ENCODE measurements at regions not wholly inside any gene's neighbourhood (a gene's known extent, or its start where the extent isn't known, plus 50 kb on each side); places are given as distances from the start of the nearest gene placed in this dataset.

GRCh38 chr17:33967608-33968349 is 287.3 kb upstream of the CCL2 start:
- no peak overlapping the region for H3K4me3 ChIP-seq (ENCODE audit: low read depth, low read length, poor library complexity, severe bottlenecking)
- H3K9me3 ChIP-seq (ENCODE audit: low read length), result no peaks in the 10 kb centered on the region
- TF ChIP-seq CTCF (IDR thresholded peaks at IDR 0.05; ENCODE audit: low read length), result no peak
- no peak for TF ChIP-seq EZH2 (IDR thresholded peaks at IDR 0.05; ENCODE audit: borderline replicate concordance, low read length)
- peaks cover 6% of the 10 kb centered on the region for H3K4me1 ChIP-seq (ENCODE audit: insufficient read depth, low read length, severe bottlenecking)
- H3K27ac ChIP-seq (ENCODE audit: low read depth, low read length, poor library complexity, severe bottlenecking), result no peak overlapping the region
- no peaks in the 10 kb centered on the region for H4K20me1 ChIP-seq (ENCODE audit: insufficient read depth, low read length)
- H3K79me2 ChIP-seq (ENCODE audit: insufficient read depth, low read length), result no peaks in the 10 kb centered on the region
- H3K9me2 ChIP-seq (ENCODE audit: low read depth, low read length), result no peaks in the 10 kb centered on the region
- no peak overlapping the region for H3K9ac ChIP-seq (ENCODE audit: low read length)
- H3K4me2 ChIP-seq (ENCODE audit: low read length), result no peak overlapping the region
- no peaks in the 10 kb centered on the region for H3K36me3 ChIP-seq (ENCODE audit: insufficient read depth, low read length)
- no peaks in the 10 kb centered on the region for H3F3A ChIP-seq (ENCODE audit: insufficient read depth, low read length)
- H3K27me3 ChIP-seq (ENCODE audit: insufficient read depth, low read length), result no peaks in the 10 kb centered on the region
- no peak overlapping the region for H2AFZ ChIP-seq (ENCODE audit: low read length)

GRCh38 chr17:33968350-33969044 is 286.6 kb upstream of the CCL2 start:
- Histone ChIP-seq H3K9ac (ENCODE audit: low read length) (no peak overlapping the region), H3K4me1 (ENCODE audit: insufficient read depth, low read length, severe bottlenecking) (peaks cover 6% of the 10 kb centered on the region), H3K27me3 (ENCODE audit: insufficient read depth, low read length) (no peaks in the 10 kb centered on the region), H4K20me1 (ENCODE audit: insufficient read depth, low read length) (no peaks in the 10 kb centered on the region), H3K27ac (ENCODE audit: low read depth, low read length, poor library complexity, severe bottlenecking) (no peak overlapping the region), H3K9me3 (ENCODE audit: low read length) (no peaks in the 10 kb centered on the region), H3K9me2 (ENCODE audit: low read depth, low read length) (no peaks in the 10 kb centered on the region), H2AFZ (ENCODE audit: low read length) (no peak overlapping the region), H3K4me2 (ENCODE audit: low read length) (no peak overlapping the region), H3F3A (ENCODE audit: insufficient read depth, low read length) (no peaks in the 10 kb centered on the region), H3K4me3 (ENCODE audit: low read depth, low read length, poor library complexity, severe bottlenecking) (no peak overlapping the region), H3K36me3 (ENCODE audit: insufficient read depth, low read length) (no peaks in the 10 kb centered on the region), H3K79me2 (ENCODE audit: insufficient read depth, low read length) (no peaks in the 10 kb centered on the region)
- TF ChIP-seq EZH2 (IDR thresholded peaks at IDR 0.05; ENCODE audit: borderline replicate concordance, low read length) (no peak), CTCF (IDR thresholded peaks at IDR 0.05; ENCODE audit: low read length) (no peak)

GRCh38 chr17:33970279-33970678 is 284.8 kb upstream of the CCL2 start:
- H3K9me2 ChIP-seq (ENCODE audit: low read depth, low read length), result no peaks in the 10 kb centered on the region
- H2AFZ ChIP-seq (ENCODE audit: low read length), result no peak overlapping the region
- TF ChIP-seq CTCF (IDR thresholded peaks at IDR 0.05; ENCODE audit: low read length) (no peak), EZH2 (IDR thresholded peaks at IDR 0.05; ENCODE audit: borderline replicate concordance, low read length) (no peak)
- no peaks in the 10 kb centered on the region for H3K9me3 ChIP-seq (ENCODE audit: low read length)
- no peak overlapping the region for H3K4me3 ChIP-seq (ENCODE audit: low read depth, low read length, poor library complexity, severe bottlenecking)
- no peak overlapping the region for H3K27ac ChIP-seq (ENCODE audit: low read depth, low read length, poor library complexity, severe bottlenecking)
- no peaks in the 10 kb centered on the region for H3K36me3 ChIP-seq (ENCODE audit: insufficient read depth, low read length)
- no peaks in the 10 kb centered on the region for H3K27me3 ChIP-seq (ENCODE audit: insufficient read depth, low read length)
- no peaks in the 10 kb centered on the region for H3K4me1 ChIP-seq (ENCODE audit: insufficient read depth, low read length, severe bottlenecking)
- no peak overlapping the region for H3K9ac ChIP-seq (ENCODE audit: low read length)
- no peaks in the 10 kb centered on the region for H3K79me2 ChIP-seq (ENCODE audit: insufficient read depth, low read length)
- H3K4me2 ChIP-seq (ENCODE audit: low read length), result no peak overlapping the region
- H3F3A ChIP-seq (ENCODE audit: insufficient read depth, low read length), result no peaks in the 10 kb centered on the region
- no peaks in the 10 kb centered on the region for H4K20me1 ChIP-seq (ENCODE audit: insufficient read depth, low read length)
